MM.1S (cell line): ENCODE measurements at regions not wholly inside any gene's neighbourhood (a gene's known extent, or its start where the extent isn't known, plus 50 kb on each side); places are given as distances from the start of the nearest gene placed in this dataset.

ENCODE experiments used
- EZH2 ChIP-seq: fragments of 300-600 bp; sonication (generic); optimal IDR thresholded peaks from 2 replicates; pipeline ENCODE3; 2017; ENCODE audit warnings: low read depth, mild to moderate bottlenecking, antibody characterized with exemption, low read length, mixed read lengths
- EZH2phosphoT487 ChIP-seq: fragments of 300-600 bp; sonication (generic); IDR thresholded peaks from 2 replicates; pipeline ENCODE4 v1.6.1; 2018; ENCODE audit warnings: antibody characterized with exemption, low read length
- TF ChIP-seq, protein P1 (sequence below): fragments of 300-600 bp; sonication (generic); IDR thresholded peaks from 2 replicates; pipeline ENCODE4 v1.5.1; 2016; ENCODE audit warnings: antibody characterized with exemption, low read length, mixed read lengths

DNA sequence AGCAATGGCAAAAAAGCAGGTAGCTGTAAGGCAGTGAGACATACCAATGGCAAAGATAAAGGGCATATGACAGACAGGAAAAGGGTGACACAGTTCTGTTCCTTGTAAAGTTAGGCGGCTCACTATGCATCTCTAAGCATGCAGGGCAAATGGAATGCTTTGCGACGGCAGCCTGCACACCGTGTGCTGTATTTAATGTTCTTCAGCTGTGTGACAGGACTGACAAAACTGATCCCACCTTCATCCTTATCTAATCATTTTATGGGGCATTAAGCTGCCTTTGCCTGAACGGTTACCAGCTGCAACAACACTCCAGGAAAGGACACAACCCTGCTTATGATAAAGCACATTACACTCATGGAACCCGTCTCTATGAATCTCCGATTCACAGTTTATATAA lies 80.5 kb upstream of the VAV3 start:
- TF ChIP-seq, protein P1, sequence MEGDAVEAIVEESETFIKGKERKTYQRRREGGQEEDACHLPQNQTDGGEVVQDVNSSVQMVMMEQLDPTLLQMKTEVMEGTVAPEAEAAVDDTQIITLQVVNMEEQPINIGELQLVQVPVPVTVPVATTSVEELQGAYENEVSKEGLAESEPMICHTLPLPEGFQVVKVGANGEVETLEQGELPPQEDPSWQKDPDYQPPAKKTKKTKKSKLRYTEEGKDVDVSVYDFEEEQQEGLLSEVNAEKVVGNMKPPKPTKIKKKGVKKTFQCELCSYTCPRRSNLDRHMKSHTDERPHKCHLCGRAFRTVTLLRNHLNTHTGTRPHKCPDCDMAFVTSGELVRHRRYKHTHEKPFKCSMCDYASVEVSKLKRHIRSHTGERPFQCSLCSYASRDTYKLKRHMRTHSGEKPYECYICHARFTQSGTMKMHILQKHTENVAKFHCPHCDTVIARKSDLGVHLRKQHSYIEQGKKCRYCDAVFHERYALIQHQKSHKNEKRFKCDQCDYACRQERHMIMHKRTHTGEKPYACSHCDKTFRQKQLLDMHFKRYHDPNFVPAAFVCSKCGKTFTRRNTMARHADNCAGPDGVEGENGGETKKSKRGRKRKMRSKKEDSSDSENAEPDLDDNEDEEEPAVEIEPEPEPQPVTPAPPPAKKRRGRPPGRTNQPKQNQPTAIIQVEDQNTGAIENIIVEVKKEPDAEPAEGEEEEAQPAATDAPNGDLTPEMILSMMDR: no peak
- TF ChIP-seq EZH2phosphoT487 (no peak), EZH2 (no peak)
